ENCODE measurements at regions not wholly inside any gene's neighbourhood (a gene's known extent, or its start where the extent isn't known, plus 50 kb on each side); places are given as distances from the start of the nearest gene placed in this dataset.

DNA sequence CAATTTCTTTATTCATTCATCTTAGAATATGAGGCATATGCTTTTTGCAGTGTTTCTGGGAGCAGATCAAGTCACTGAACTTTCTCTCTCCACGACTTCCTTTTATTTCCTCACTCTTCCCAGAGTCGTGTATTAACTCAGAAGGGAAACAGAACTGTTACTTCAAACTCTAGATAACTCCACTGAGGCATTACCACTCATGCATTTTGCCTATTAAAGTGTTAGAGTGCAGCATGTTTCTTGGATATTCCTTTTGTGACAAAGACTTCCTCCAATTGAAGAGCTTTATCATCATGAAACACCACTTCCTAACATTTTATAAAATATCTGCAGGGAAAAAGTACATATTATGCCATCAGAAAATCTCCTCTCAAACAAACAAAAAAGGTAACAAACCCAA lies 797.4 kb upstream of the COBL start:
- TF ChIP-seq, protein P1, sequence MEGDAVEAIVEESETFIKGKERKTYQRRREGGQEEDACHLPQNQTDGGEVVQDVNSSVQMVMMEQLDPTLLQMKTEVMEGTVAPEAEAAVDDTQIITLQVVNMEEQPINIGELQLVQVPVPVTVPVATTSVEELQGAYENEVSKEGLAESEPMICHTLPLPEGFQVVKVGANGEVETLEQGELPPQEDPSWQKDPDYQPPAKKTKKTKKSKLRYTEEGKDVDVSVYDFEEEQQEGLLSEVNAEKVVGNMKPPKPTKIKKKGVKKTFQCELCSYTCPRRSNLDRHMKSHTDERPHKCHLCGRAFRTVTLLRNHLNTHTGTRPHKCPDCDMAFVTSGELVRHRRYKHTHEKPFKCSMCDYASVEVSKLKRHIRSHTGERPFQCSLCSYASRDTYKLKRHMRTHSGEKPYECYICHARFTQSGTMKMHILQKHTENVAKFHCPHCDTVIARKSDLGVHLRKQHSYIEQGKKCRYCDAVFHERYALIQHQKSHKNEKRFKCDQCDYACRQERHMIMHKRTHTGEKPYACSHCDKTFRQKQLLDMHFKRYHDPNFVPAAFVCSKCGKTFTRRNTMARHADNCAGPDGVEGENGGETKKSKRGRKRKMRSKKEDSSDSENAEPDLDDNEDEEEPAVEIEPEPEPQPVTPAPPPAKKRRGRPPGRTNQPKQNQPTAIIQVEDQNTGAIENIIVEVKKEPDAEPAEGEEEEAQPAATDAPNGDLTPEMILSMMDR (conservative IDR thresholded peaks at IDR 0.05 in 1 of 2, IDR thresholded peaks at IDR 0.05 in 1 of 2; ENCODE audit: extremely low read depth in 1 of 2, insufficient read depth in 1 of 2, low read depth in 1 of 2, low read length in 2 of 2), result no peak
- TF ChIP-seq EZH2 (IDR thresholded peaks at IDR 0.05; ENCODE audit: borderline replicate concordance, low read length), result no peak

Data from mammary epithelial cell (primary cell).